ENCODE measurements at regions not wholly inside any gene's neighbourhood (a gene's known extent, or its start where the extent isn't known, plus 50 kb on each side); places are given as distances from the start of the nearest gene placed in this dataset.

- Histone ChIP-seq H3K9me3 (no peaks in the 10 kb centered on the region), H3K27me3 (no peaks in the 10 kb centered on the region), H3K27ac (no peak overlapping the region), H3K36me3 (no peaks in the 10 kb centered on the region), H3K4me1 (peaks cover 0 to 11% (median 5%) of the 10 kb centered on the region in 4 donors), H3K4me3 (no peak overlapping the region)
- TF ChIP-seq CTCF (IDR thresholded peaks at IDR 0.05), result no peak
- no peak for DNase-seq
- intact Hi-C loops (cut with DNase I; ENCODE audit: low total_unique reads), result loop anchor here (10.0 kb wide), 1 partner anchor 291 kb away; the partner anchor contains the start of gene ZEB1
Measured at GRCh38 chr10:31605861-31606525, 287.0 kb downstream of the ZEB1 start.

- no peak for TF ChIP-seq CTCF (IDR thresholded peaks at IDR 0.05)
- Histone ChIP-seq H3K27ac (no peak overlapping the region), H3K4me1 (peaks cover 0 to 11% (median 5%) of the 10 kb centered on the region in 4 donors), H3K9me3 (no peaks in the 10 kb centered on the region), H3K27me3 (no peaks in the 10 kb centered on the region), H3K36me3 (no peaks in the 10 kb centered on the region), H3K4me3 (no peak overlapping the region)
- DNase-seq, result no peak
- intact Hi-C loops (cut with DNase I; ENCODE audit: low total_unique reads), result loop anchor here (10.0 kb wide), 1 partner anchor 291 kb away; the partner anchor contains the start of gene ZEB1
Measured at GRCh38 chr10:31605426-31605825, 286.4 kb downstream of the ZEB1 start.

GRCh38 chr10:31604646-31605170, 285.7 kb downstream of the ZEB1 start:
- H3K27ac ChIP-seq, result no peak overlapping the region

GRCh38 chr10:31604096-31604495, 285.1 kb downstream of the ZEB1 start:
- Histone ChIP-seq H3K4me1 (peaks cover 0 to 11% (median 5%) of the 10 kb centered on the region in 4 donors), H3K27me3 (no peaks in the 10 kb centered on the region), H3K9me3 (no peaks in the 10 kb centered on the region), H3K36me3 (no peaks in the 10 kb centered on the region), H3K27ac (peak overlapping the region; percentile 83 to 94), H3K4me3 (peak overlapping the region; percentile 73 to 78)
- no peak for DNase-seq
- intact Hi-C loops (cut with DNase I; ENCODE audit: low total_unique reads), result loop anchor here (10.0 kb wide), 1 partner anchor 289 kb away; the partner anchor contains the start of gene ZEB1
- TF ChIP-seq CTCF (IDR thresholded peaks at IDR 0.05), result no peak

More at GRCh38 chr10:31604646-31605170, 285.7 kb downstream of the ZEB1 start:
- H3K27me3 ChIP-seq, result no peaks in the 10 kb centered on the region
- no peaks in the 10 kb centered on the region for H3K36me3 ChIP-seq
- TF ChIP-seq CTCF (IDR thresholded peaks at IDR 0.05), result no peak
- H3K4me3 ChIP-seq, result no peak overlapping the region
- H3K9me3 ChIP-seq, result no peaks in the 10 kb centered on the region
- DNase-seq, result no peak
- intact Hi-C loops (cut with DNase I; ENCODE audit: low total_unique reads), result loop anchor here (10.0 kb wide), 1 partner anchor 290 kb away; the partner anchor contains the start of gene ZEB1
- H3K4me1 ChIP-seq, result peaks cover 0 to 11% (median 5%) of the 10 kb centered on the region in 4 donors

- DNase-seq, result peak; percentile 95 to 99
- no peaks in the 10 kb centered on the region for H3K9me3 ChIP-seq
- H3K27ac ChIP-seq, result peak overlapping the region; percentile 83 to 94
- peaks cover 0 to 11% (median 5%) of the 10 kb centered on the region in 4 donors for H3K4me1 ChIP-seq
- TF ChIP-seq CTCF (IDR thresholded peaks at IDR 0.05), result peak in 1 of 2 experiments; percentile 36
- H3K27me3 ChIP-seq, result no peaks in the 10 kb centered on the region
- intact Hi-C loops (cut with DNase I; ENCODE audit: low total_unique reads), result loop anchor here (2.0 to 10.0 kb wide), 2 partner anchors 155 to 289 kb away; partner anchors contain the start of gene ZEB1
- no peaks in the 10 kb centered on the region for H3K36me3 ChIP-seq
- H3K4me3 ChIP-seq, result peak overlapping the region; percentile 73 to 78
Measured at GRCh38 chr10:31603235-31604087, 284.4 kb downstream of the ZEB1 start.

All from tibial artery (tissue), 4 donors.